Fibroblast of lung (primary cell): ENCODE measurements at regions not wholly inside any gene's neighbourhood (a gene's known extent, or its start where the extent isn't known, plus 50 kb on each side); places are given as distances from the start of the nearest gene placed in this dataset.

Experiments
- DNase-seq, 2 donors: peaks; one replicate each; pipeline versions ENCODE4 v3.0.0 to v3.0.0-alpha.2; 2010; ENCODE audit warnings: low read depth in 2 of 2
- H2AFZ ChIP-seq: 2 replicates; pipeline ENCODE4 v1.5.1; 2012; ENCODE audit warnings: low read length, control low read depth, inconsistent platforms
- H3K27ac ChIP-seq: 2 replicates; pipeline ENCODE4 v1.5.1; 2011; ENCODE audit warnings: low read length, control low read depth; ENCODE audit not compliant: insufficient read depth
- H3K27me3 ChIP-seq: 2 replicates; pipeline ENCODE4 v1.5.1; 2011; ENCODE audit warnings: mild to moderate bottlenecking, low read length; ENCODE audit not compliant: control insufficient read depth, insufficient read depth
- H3K36me3 ChIP-seq: 2 replicates; pipeline ENCODE4 v1.5.1; 2011; ENCODE audit warnings: low read length; ENCODE audit not compliant: control insufficient read depth, insufficient read depth
- H3K4me1 ChIP-seq: 2 replicates; pipeline ENCODE4 v1.5.1; 2011; ENCODE audit warnings: low read length; ENCODE audit not compliant: control insufficient read depth, insufficient read depth; ENCODE audit errors: extremely low read depth
- H3K4me2 ChIP-seq: 2 replicates; pipeline ENCODE4 v1.5.1; 2011; ENCODE audit warnings: low read length, control low read depth; ENCODE audit not compliant: insufficient read depth; ENCODE audit errors: extremely low read depth
- H3K4me3 ChIP-seq, 4 experiments: fragments of 200-600 bp in 1 of 4; sonication (generic) in 1 of 4; replicated peaks in 1 of 4; 2 replicates each; pipeline ENCODE4 v1.5.1; 2011 to 2016; ENCODE audit warnings: low read length in 4 of 4, low read depth in 3 of 4, mild to moderate bottlenecking in 3 of 4, control low read depth in 2 of 4, inconsistent platforms in 1 of 4, mixed read lengths in 1 of 4; ENCODE audit not compliant: insufficient read depth in 1 of 4; ENCODE audit errors: control extremely low read depth in 1 of 4
- H3K79me2 ChIP-seq: 2 replicates; pipeline ENCODE4 v1.5.1; 2012; ENCODE audit warnings: mild to moderate bottlenecking, low read length, inconsistent platforms; ENCODE audit not compliant: control insufficient read depth, insufficient read depth
- H3K9ac ChIP-seq: 2 replicates; pipeline ENCODE4 v1.5.1; 2011; ENCODE audit warnings: mild to moderate bottlenecking, low read length, control low read depth; ENCODE audit not compliant: insufficient read depth
- H3K9me3 ChIP-seq: 2 replicates; pipeline ENCODE4 v1.5.1; 2012; ENCODE audit warnings: low read depth, low read length; ENCODE audit not compliant: control insufficient read depth, insufficient read depth
- H4K20me1 ChIP-seq: 2 replicates; pipeline ENCODE4 v1.5.1; 2011; ENCODE audit warnings: low read length; ENCODE audit not compliant: control insufficient read depth, insufficient read depth; ENCODE audit errors: extremely low read depth
- EZH2 ChIP-seq: IDR thresholded peaks from 2 replicates; pipeline ENCODE4 v1.5.1; 2012; ENCODE audit warnings: low read length, control low read depth, mild to moderate bottlenecking; ENCODE audit errors: missing control alignments
- TF ChIP-seq, protein P1 (sequence below), 2 donors: IDR thresholded peaks in 1 of 2; conservative IDR thresholded peaks in 1 of 2; 1 replicate in 1 of 2; 2 replicates in 1 of 2; pipeline ENCODE4 v1.5.1; 2011 to 2012; ENCODE audit warnings: low read length in 2 of 2, control low read depth in 1 of 2, inconsistent platforms in 1 of 2, low read depth in 1 of 2, mild to moderate bottlenecking in 1 of 2

DNA sequence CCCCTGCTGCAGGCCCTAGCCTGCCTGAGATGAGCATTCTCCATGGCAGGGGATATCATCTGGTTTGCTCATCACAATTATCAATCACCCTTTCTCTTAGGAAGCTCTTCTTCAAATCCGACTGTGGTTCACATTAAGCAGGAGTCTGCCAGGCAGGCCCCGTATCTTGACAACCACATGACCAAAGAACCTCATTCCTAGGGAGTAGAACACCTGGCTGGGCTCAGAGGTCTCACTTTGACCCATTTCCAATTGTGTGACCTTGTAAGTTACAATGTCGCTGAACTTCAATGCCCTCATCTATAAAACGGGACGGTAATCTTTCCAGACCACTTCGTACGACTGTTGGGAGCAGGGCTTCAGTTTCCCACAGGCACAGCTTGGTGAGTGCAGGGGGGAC is 156.4 kb upstream of the PCBD1 start:
- no peaks in the 10 kb centered on the region for H4K20me1 ChIP-seq
- no peaks in the 10 kb centered on the region for H3K4me1 ChIP-seq
- H2AFZ ChIP-seq: no peak overlapping the region
- H3K9ac ChIP-seq: no peak overlapping the region
- no peak for DNase-seq
- TF ChIP-seq, protein P1, sequence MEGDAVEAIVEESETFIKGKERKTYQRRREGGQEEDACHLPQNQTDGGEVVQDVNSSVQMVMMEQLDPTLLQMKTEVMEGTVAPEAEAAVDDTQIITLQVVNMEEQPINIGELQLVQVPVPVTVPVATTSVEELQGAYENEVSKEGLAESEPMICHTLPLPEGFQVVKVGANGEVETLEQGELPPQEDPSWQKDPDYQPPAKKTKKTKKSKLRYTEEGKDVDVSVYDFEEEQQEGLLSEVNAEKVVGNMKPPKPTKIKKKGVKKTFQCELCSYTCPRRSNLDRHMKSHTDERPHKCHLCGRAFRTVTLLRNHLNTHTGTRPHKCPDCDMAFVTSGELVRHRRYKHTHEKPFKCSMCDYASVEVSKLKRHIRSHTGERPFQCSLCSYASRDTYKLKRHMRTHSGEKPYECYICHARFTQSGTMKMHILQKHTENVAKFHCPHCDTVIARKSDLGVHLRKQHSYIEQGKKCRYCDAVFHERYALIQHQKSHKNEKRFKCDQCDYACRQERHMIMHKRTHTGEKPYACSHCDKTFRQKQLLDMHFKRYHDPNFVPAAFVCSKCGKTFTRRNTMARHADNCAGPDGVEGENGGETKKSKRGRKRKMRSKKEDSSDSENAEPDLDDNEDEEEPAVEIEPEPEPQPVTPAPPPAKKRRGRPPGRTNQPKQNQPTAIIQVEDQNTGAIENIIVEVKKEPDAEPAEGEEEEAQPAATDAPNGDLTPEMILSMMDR (conservative IDR thresholded peaks at IDR 0.05 in 1 of 2, IDR thresholded peaks at IDR 0.05 in 1 of 2; ENCODE audit: low read depth in 1 of 2, low read length in 2 of 2): no peak
- TF ChIP-seq EZH2: no peak
- no peak overlapping the region for H3K4me3 ChIP-seq
- no peaks in the 10 kb centered on the region for H3K9me3 ChIP-seq
- H3K4me2 ChIP-seq: no peak overlapping the region
- peaks cover 3% of the 10 kb centered on the region for H3K27me3 ChIP-seq
- no peaks in the 10 kb centered on the region for H3K36me3 ChIP-seq
- no peaks in the 10 kb centered on the region for H3K79me2 ChIP-seq
- H3K27ac ChIP-seq: no peak overlapping the region

DNA sequence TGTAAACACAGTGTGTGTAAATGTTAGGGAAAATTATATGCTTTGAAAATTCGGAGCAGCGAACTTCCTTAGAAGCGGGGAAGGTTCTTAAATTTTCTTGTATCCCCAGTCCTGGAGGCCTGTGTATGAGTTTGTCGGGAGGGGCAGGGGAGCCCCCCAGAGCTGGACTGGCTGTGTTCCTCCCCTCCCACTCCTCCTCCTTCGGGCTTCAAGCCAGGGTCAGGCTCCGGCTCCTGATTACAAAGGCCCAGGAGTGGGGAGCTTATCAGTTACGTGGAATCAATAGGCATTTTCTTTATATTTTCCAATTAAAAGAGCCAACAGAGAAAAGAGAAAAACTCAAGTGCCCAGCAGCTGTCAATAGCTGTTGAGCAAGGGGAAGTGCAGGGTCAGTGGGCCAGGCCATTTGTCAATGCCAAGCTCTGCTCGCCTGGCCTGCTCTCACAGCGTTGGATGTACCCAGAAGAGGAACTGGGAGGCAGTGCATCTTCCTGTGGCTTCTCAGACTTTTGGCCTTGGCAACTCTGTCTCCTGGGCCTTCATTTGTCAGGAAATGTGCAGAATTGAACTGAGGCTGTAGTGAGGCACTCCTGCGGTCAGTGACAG is 156.9 kb upstream of the PCBD1 start:
- H3K79me2 ChIP-seq: no peaks in the 10 kb centered on the region
- H3K9ac ChIP-seq: no peak overlapping the region
- no peak for DNase-seq

DNA sequence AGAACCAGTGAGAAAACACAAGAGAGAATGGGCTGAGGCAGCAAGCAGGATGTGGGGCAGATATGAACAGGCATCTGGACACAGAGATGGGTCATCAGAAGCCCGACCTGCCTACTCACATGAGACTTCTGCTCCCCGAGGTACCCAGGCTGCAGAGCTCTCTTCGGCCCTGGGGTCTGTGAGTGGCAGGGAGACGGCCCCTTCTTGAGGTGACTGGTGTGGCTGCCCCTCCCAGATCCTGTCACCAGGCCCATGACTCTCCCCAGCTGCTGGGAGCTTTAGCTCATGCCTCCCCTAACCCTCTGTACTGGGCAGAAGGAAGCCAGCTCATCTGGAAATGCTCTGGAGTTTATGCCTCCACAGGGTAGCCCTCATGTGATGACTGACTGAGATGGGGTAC is 157.6 kb upstream of the PCBD1 start:
- no peak overlapping the region for H3K9ac ChIP-seq
- no peak overlapping the region for H3K27ac ChIP-seq
- H3K4me3 ChIP-seq: no peak overlapping the region
- no peaks in the 10 kb centered on the region for H3K4me1 ChIP-seq
- DNase-seq: no peak
- no peak overlapping the region for H3K4me2 ChIP-seq
- H3K9me3 ChIP-seq: no peaks in the 10 kb centered on the region
- TF ChIP-seq, protein P1 (conservative IDR thresholded peaks at IDR 0.05 in 1 of 2, IDR thresholded peaks at IDR 0.05 in 1 of 2; ENCODE audit: low read depth in 1 of 2, low read length in 2 of 2): no peak
- no peak for TF ChIP-seq EZH2
- peaks cover 3% of the 10 kb centered on the region for H3K27me3 ChIP-seq
- H4K20me1 ChIP-seq: no peaks in the 10 kb centered on the region
- H2AFZ ChIP-seq: no peak overlapping the region
- no peaks in the 10 kb centered on the region for H3K79me2 ChIP-seq
- no peaks in the 10 kb centered on the region for H3K36me3 ChIP-seq

More for the DNA sequence above, 156.9 kb upstream of the PCBD1 start:
- no peaks in the 10 kb centered on the region for H3K4me1 ChIP-seq
- H2AFZ ChIP-seq: no peak overlapping the region
- no peaks in the 10 kb centered on the region for H3K9me3 ChIP-seq
- no peaks in the 10 kb centered on the region for H3K36me3 ChIP-seq
- no peaks in the 10 kb centered on the region for H4K20me1 ChIP-seq
- TF ChIP-seq, protein P1 (conservative IDR thresholded peaks at IDR 0.05 in 1 of 2, IDR thresholded peaks at IDR 0.05 in 1 of 2; ENCODE audit: low read depth in 1 of 2, low read length in 2 of 2): no peak
- TF ChIP-seq EZH2: no peak
- no peak overlapping the region for H3K4me3 ChIP-seq
- peaks cover 3% of the 10 kb centered on the region for H3K27me3 ChIP-seq
- no peak overlapping the region for H3K27ac ChIP-seq
- H3K4me2 ChIP-seq: no peak overlapping the region
